Omental fat pad (tissue), 3 donors: ENCODE measurements at regions not wholly inside any gene's neighbourhood (a gene's known extent, or its start where the extent isn't known, plus 50 kb on each side); places are given as distances from the start of the nearest gene placed in this dataset.

Experiments
- ATAC-seq: fragments of 150-250 bp; one replicate; pipeline ENCODE4 v1.9.1; 2016; ENCODE audit warnings: mild to moderate bottlenecking, moderate library complexity; ENCODE audit not compliant: low FRiP score
- DNase-seq: peaks from one replicate; pipeline ENCODE4 v3.0.0-alpha.2; 2019; ENCODE audit warnings: low spot score
- TF ChIP-seq, protein P1 (sequence below), 3 donors: fragments of 450-650 bp; IDR thresholded peaks; one replicate each; pipeline ENCODE4 v1.5.1; 2016 to 2017; ENCODE audit warnings: antibody characterized with exemption in 3 of 3, mild to moderate bottlenecking in 3 of 3, moderate library complexity in 2 of 3

DNA sequence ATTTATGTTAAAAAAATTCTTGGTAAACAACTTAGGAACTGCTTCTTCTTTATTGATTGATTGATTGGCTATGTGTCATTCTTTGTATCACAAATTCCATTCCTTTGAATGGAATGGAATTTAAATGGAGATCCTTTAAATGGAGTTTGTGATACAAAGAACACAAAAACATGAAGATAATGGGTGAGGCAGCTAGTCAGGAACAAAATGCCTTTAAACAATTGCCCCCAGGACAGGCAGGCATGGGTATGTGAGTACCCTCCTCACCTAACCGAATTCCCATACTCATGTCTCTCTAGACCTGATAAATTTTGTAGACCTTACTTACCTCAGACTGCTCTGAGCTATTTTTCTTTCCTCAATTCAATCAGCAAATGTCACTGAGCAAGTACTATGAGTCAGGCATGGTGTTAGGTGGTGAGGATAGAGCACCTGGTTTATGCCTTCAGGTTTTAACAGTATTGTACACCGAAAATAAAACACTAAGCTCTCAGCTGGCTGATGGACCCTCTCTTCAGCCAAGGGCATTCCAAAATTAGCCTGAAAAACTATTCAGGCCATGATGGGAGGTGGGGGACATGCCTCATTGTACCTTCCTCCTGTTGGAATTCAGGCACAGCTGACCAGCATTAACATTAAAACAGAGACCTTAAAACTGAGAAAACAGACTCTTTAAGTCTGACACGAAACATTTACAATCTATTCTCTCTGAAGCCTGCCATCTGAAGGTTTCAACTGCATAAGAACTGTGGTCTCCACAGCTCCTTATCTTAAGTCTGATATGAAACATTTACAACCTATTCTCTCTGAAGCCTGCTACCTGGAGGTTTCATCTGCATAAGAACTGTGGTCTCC lies 58.9 kb downstream of the OLFML3 start:
- DNase-seq (no peak), ATAC-seq (no peak)
- TF ChIP-seq, protein P1, sequence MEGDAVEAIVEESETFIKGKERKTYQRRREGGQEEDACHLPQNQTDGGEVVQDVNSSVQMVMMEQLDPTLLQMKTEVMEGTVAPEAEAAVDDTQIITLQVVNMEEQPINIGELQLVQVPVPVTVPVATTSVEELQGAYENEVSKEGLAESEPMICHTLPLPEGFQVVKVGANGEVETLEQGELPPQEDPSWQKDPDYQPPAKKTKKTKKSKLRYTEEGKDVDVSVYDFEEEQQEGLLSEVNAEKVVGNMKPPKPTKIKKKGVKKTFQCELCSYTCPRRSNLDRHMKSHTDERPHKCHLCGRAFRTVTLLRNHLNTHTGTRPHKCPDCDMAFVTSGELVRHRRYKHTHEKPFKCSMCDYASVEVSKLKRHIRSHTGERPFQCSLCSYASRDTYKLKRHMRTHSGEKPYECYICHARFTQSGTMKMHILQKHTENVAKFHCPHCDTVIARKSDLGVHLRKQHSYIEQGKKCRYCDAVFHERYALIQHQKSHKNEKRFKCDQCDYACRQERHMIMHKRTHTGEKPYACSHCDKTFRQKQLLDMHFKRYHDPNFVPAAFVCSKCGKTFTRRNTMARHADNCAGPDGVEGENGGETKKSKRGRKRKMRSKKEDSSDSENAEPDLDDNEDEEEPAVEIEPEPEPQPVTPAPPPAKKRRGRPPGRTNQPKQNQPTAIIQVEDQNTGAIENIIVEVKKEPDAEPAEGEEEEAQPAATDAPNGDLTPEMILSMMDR (IDR thresholded peaks at IDR 0.05) = no peak
